AG08396 (cell line): ENCODE measurements at regions not wholly inside any gene's neighbourhood (a gene's known extent, or its start where the extent isn't known, plus 50 kb on each side); places are given as distances from the start of the nearest gene placed in this dataset.
"Not testable (repeated sequence)": the region's sequence is repeated elsewhere in the genome, so short reads cannot be mapped to it uniquely, and the experiment has no call there.

Experiments
- DNase-seq: peaks from one replicate; pipeline ENCODE4 v3.0.0; 2012; ENCODE audit warnings: low spot score, mixed read lengths

DNA sequence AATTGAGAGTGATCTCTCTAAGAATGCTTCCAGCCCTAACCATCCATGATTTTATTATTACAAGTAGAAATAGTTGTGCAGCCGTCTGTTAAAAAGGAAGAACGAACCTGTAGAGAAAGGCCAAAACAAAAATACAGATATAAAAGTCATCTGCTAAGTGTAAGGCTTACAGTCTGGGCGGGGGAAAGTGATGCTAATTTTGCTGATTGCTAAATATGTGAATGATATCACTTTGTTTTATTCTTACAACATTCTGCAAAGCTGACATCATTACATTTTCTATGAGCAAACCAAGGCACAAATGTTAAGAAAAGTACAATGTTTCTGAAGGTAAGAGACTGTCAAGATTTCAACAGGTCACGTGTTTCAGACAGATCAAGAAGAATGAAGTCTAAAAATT lies 101.5 kb upstream of the RAP1B start:
- no peak for DNase-seq

GRCh38 chr12:68510397-68510796 lies 100.3 kb upstream of the RAP1B start:
- DNase-seq, result no peak

- no peak for DNase-seq
Measured at GRCh38 chr12:68514807-68515411, 95.8 kb upstream of the RAP1B start.

DNA sequence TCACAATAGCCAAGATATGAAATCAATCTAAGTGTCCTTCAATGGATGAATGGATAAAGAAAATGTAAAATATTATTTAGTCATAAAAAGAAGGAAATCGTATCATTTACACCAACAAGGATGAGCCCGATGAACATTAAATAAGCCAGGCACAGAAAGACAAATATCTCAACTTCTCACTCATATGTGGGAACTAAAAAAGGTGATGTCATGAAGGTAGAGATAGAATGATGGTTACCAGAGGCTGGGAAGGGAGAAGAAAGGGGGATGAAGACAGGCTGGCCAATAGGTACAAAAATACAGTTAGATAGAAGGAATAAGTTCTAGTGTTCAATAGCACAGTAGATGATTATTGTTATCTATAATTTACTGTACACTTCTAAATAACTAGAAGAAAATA lies 94.9 kb upstream of the RAP1B start:
- no peak for DNase-seq

DNA sequence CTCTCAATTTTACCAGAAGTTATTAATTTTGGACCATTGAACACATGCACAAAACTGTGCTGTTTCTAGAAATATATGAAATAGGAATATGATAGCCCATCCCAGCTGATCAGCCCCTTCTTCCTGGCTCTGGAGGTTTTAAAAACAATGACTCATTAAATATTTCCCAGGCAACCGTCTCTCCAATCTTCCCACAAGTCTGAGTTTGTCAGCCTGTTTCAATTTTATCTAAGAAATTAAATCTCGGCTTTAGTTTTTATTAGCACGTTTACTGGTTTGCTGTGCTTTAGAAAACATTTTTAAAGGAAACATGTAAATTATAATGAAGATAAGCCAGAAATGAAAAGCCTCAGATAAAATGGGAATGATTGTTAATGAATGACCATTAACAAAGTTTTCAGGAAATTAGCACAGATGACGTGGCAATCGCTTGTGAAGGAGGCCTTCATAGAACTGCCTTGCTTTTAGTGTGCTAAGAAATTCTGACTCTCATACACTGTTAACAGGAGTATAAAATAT lies 89.3 kb upstream of the RAP1B start:
- peak; percentile 63 for DNase-seq

DNA sequence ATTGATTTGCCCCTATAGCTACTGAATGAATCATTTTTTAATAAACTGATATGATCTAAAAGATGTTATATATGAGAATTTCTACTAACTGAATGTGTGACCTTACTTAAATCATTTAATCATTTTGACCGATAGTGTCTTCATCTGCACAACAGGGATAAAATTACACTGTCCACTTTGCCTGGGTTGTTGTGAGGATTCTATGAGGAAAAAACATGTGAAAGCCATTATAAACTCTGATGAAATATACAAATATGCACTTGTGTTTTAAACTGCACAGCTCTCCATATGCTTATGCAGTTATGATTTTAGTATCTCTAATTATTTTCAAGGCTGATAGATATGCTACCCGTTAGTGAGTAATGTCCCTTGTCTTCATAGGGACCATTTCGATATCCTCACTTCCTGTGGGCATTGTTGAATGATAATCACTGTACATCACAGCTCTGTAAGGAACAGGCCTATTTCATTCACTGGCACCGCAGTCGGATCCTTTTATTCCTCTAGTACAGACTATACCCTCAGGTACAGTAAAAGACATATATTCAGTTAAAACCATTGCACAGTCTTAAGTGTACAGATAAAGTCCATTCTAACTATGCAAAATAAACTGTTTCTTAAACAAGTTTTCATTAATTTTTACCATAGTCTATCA lies 88.7 kb upstream of the RAP1B start:
- DNase-seq, result no peak

DNA sequence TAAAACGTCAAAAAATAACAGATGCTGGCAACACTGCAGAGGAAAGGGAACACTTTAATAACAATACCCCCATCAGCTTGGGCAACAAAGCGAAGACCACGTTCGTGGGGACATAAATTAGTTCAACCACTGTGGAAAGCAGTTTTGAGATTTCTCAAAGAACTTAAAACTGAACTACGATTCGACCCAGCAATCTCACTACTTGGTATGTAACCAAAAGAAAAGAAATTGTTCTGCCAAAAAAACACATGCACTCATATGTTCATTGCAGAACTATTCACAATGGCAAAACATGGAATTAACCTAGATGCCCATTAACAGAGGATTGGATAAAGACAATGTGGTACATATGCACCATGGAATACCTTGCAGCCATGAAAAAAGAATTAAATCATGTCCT lies 81.2 kb upstream of the RAP1B start:
- DNase-seq, result no peak

DNA sequence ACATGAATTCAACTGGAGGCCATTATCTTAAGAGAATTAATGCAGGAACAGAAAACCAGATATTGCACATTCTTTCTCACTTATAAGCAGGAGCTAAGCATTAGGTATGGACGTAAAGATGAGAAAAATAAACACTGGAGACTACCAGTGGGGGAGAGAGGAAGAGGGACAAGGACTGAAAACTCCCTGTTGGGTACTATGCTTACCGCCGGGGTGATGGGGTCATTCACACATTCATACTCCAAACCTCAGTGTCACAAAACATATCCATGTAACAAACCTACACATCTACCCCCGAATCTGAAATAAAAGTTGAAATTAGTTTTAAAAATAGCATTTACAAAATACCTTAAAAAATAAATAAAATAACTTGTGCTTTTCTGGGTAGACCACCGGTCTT lies 80.8 kb upstream of the RAP1B start:
- DNase-seq, result no peak

- DNase-seq, result no peak
Measured at GRCh38 chr12:68530299-68530698, 80.4 kb upstream of the RAP1B start.

DNA sequence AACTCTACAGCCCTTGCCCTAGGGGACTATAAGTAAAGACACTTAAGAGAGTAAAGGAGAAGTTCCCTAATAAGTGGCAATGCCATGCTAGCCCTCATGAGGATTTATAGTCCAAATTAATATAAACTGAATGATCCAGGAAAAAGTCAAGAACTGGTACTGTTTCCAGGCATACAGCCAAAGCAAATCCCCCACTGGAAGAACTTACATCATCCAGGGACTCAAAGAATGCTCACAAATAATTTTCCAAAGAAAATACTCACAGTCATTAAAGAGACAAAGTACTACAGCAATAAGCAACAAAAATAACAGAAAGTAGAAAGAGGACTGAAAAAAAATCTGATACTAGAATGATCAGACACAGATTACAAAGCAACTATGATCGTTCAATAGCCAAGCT lies 79.7 kb upstream of the RAP1B start:
- DNase-seq, result peak; percentile 16

DNA sequence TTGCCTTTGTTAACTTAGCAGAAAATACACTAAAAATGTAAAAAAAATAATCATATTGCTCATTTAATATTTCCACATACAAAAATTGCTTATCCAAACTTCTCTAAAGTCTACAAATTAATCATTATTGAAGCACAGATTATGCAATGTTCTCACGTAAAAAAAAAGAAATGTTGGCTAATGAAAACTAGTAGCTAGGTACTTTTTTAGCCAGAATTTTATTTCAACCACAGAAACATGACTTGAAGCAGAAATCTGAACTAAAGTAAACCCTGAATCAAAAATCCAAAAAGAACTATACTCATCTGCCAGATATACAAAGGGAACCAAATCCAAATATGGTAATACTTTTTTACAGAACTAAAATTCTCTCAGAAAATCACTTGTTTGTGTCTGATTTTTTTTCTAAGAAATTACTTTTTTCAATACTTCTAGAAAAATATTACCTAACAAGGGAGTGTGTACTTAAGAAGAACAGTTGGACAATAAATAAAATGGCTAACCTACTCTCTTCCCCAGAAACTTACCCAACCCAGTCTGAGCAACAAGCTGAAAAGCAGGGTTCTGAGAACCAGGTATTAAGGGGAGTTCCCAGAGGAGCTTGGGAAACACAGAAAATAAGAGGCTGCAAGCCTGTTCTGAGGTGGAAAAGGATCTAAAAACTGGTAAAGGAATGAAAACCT lies 78.4 kb upstream of the RAP1B start:
- DNase-seq, result no peak

- no peak for DNase-seq
Measured at GRCh38 chr12:68532887-68533248, 77.8 kb upstream of the RAP1B start.

DNA sequence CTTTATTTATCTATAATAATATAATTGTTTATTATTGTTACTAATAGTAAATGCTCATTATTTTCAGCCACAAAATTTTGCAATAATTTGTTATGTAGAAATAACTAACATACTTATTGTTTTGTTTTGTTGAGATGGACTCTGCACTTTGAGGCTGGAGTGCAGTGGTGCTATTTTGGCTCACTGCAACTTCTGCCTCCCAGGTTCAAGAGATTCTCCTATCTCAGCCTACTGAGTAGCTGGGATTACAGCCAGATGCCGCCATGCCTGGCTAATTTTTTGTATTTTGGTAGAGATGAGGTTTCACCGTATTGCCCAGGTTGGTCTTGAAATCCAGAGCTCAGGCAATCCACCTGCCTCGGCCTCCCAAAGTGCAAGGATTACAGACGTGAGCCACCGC lies 76.6 kb upstream of the RAP1B start:
- DNase-seq, result no peak

- no peak for DNase-seq
Measured at GRCh38 chr12:68536885-68537485, 73.7 kb upstream of the RAP1B start.

- no peak for DNase-seq
Measured at GRCh38 chr12:68537571-68537970, 73.1 kb upstream of the RAP1B start.

DNA sequence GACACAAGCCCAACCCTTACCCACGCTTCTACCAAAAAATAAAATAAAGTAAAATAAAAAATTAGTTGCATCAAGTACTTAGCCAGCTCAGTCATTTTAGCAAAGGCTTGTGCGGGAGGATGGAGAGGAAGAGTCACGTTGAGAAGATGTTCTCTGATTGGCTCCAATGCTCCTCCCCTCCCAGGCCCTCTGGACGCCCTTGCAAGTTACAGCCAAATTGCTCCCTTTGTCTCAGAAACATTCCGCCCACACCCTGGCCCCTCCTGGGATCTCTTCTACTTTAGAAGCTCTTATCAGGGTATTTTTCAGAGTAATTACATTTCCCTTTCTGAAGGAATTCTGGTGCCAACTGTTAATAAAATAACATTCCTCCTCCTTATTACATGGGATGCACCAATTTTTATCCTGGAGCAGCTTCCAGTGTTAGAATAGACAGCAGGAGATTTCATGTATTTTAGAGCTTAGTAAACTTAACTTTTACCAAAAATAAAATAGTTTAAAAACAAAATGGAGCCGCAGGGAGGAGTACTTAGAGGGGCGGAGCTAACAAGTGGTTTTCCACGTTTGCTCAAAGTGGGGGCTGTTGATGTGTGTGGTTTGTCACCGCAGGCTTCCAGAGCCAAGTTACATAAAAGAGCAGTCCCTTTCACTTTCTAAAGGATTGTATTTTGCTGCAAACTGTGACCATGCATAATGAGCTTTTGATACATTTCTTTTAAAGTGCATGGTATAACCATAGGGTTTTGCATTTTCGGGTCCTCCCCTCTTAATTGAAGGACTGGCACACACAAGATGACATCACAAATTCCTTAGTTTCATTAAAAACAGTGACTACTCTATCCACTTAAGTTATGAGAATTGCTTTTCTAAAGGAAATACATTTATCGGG lies 71.7 kb upstream of the RAP1B start:
- no peak for DNase-seq

GRCh38 chr12:68539615-68539952 lies 71.1 kb upstream of the RAP1B start:
- no peak for DNase-seq

DNA sequence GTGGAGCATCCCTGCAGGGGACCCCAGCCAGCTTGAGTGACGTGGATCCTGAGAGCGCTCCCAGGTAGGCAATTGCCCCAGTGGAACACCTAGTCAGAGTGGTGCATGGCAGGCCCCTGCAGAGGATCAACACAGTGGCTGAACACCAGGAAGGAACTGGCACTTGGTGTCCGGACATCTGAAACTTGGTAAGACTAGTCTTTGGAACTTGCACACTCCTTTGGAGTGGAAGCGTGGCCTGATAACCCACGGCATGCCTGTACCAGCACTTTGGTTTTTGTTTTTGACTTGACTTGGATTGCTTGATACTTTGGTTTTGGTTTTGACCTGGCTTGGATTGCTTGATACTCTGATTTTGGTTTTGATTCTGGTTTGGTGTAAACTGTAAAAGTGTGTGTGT lies 69.9 kb upstream of the RAP1B start:
- DNase-seq, result not testable (repeated sequence)

GRCh38 chr12:68547318-68547717 lies 63.4 kb upstream of the RAP1B start:
- DNase-seq, result not testable (repeated sequence)

- not testable (repeated sequence) for DNase-seq
Measured at GRCh38 chr12:68552605-68553195, 58.0 kb upstream of the RAP1B start.

DNA sequence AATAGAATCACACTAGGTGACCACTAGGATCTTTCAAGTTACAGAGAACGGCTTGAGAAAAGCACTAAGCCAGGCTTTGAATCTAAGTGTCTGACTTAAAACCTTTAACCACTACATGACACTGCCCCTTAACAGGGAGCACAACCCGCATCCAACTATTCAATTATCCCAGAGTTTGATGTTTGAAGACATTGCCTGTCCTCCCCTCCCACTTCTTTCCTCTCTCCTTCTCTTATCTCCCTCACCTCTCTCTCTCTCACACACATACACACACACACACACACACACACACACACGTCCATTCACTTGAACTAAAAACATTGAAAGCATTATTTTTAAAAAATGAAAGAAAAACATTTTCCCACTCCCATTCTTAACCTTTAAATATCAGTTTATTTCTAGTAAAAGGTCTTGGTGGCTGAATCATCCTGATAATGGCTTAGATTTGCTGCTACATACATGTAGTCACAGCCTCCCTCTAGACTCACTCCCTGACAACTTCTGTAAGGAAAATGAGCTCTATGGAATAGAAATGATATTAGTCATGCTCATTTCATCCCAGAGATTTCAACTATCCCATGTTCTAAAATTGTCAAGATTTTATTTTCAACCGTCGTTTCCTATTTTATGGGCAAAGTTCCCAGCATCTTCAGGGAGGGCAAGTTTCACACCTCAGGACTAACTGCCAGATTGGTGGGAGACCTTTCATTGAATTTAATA lies 53.5 kb upstream of the RAP1B start:
- peak; percentile 50 for DNase-seq
